ENCODE measurements at regions not wholly inside any gene's neighbourhood (a gene's known extent, or its start where the extent isn't known, plus 50 kb on each side); places are given as distances from the start of the nearest gene placed in this dataset.

DNA sequence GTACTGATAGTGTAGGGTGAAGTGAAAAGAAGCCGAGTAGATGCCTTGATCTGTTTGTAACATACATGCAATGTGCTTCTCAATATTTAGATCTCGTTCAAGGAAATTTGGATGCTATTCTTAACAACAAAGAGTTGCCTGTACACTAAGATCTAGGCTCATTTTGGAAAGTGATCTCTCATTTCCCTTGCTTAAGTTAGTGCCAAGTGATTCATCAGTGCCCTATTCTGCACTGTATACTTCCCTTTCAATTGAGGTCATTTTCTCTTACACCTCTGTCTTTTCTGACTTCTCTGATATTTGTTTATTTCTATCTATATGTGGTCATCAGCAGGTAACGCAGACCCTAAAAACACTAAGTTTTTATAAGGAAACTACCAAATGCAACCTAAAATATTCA lies 528.6 kb upstream of the PTPRD start:
- DNase-seq (ENCODE audit: extremely low read depth, low read depth), result no peak
- TF ChIP-seq, protein P1, sequence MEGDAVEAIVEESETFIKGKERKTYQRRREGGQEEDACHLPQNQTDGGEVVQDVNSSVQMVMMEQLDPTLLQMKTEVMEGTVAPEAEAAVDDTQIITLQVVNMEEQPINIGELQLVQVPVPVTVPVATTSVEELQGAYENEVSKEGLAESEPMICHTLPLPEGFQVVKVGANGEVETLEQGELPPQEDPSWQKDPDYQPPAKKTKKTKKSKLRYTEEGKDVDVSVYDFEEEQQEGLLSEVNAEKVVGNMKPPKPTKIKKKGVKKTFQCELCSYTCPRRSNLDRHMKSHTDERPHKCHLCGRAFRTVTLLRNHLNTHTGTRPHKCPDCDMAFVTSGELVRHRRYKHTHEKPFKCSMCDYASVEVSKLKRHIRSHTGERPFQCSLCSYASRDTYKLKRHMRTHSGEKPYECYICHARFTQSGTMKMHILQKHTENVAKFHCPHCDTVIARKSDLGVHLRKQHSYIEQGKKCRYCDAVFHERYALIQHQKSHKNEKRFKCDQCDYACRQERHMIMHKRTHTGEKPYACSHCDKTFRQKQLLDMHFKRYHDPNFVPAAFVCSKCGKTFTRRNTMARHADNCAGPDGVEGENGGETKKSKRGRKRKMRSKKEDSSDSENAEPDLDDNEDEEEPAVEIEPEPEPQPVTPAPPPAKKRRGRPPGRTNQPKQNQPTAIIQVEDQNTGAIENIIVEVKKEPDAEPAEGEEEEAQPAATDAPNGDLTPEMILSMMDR (IDR thresholded peaks at IDR 0.05; ENCODE audit: low read depth, low read length), result no peak

- TF ChIP-seq, protein P1 (IDR thresholded peaks at IDR 0.05; ENCODE audit: low read depth, low read length), result no peak
Observed at GRCh38 chr9:11142965-11143738, 530.4 kb upstream of the PTPRD start.

DNA sequence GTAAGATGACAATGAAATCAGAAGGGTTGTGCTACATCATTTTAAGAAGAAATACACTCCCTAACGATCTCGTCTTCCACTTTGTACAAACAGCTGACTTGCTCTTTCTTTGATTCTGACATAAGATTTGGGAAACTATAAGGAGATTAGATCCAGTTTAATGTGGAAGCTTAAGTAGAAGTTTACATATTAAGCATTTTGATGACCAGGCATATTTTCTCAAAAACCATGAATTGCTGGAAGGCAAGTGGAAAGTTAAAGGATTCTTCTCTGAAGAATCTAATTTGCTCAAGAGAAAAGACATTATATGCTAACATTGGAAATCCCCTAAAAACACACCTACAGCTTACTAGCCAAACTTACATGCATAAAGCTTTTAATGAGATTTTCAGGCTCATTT lies 531.9 kb upstream of the PTPRD start:
- no peak for DNase-seq (ENCODE audit: extremely low read depth, low read depth)
- TF ChIP-seq, protein P1 (IDR thresholded peaks at IDR 0.05; ENCODE audit: low read depth, low read length), result no peak

More at GRCh38 chr9:11142965-11143738, 530.4 kb upstream of the PTPRD start:
- DNase-seq (ENCODE audit: extremely low read depth, low read depth), result no peak

GRCh38 chr9:11148189-11148588 lies 535.4 kb upstream of the PTPRD start:
- TF ChIP-seq, protein P1 (IDR thresholded peaks at IDR 0.05; ENCODE audit: low read depth, low read length), result no peak
- no peak for DNase-seq (ENCODE audit: extremely low read depth, low read depth)

DNA sequence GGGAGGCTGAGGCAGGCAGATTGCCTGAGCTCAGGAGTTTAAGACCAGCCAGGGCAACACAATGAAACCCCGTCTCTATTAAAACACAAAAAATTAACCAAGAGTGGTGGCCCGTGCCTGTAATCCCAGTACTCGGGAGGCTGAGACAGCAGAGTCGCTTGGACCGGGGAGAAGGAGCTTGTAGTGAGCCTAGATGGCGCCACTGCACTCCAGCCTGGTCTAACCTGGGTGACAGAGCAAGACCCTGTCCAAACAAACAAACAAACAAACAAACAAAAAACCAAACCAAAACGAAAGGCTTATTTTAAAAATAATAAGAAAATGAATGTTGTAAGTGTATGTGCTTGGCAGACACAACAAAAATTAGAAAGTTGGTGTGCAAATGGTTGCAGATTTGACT lies 536.3 kb upstream of the PTPRD start:
- no peak for DNase-seq (ENCODE audit: extremely low read depth, low read depth)
- TF ChIP-seq, protein P1 (IDR thresholded peaks at IDR 0.05; ENCODE audit: low read depth, low read length), result no peak

- DNase-seq (ENCODE audit: extremely low read depth, low read depth), result no peak
- TF ChIP-seq, protein P1 (IDR thresholded peaks at IDR 0.05; ENCODE audit: low read depth, low read length), result no peak
Observed at GRCh38 chr9:11158063-11158462, 545.3 kb upstream of the PTPRD start.

DNA sequence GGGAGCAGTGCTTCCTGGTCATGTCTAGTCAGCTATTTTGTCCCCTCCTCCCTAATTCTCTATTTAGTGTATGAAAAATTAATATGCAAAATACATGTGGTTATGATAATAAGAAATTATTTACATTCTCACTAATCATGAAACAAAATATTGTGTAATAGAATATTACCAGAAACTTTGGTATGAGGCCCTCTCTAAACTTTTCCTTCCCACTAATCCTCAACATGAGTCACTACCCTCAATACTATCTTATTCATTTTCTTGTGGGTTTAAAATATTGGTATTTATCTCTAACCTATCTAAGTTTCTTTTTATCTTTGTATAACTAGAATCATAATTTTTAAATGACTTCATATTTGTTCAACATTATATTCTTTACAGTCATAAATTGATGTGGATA lies 545.9 kb upstream of the PTPRD start:
- TF ChIP-seq, protein P1 (IDR thresholded peaks at IDR 0.05; ENCODE audit: low read depth, low read length), result no peak

More for the DNA sequence above, 545.9 kb upstream of the PTPRD start:
- no peak for DNase-seq (ENCODE audit: extremely low read depth, low read depth)

Data from AG09319 (cell line).